ENCODE measurements at regions not wholly inside any gene's neighbourhood (a gene's known extent, or its start where the extent isn't known, plus 50 kb on each side); places are given as distances from the start of the nearest gene placed in this dataset.

DNA sequence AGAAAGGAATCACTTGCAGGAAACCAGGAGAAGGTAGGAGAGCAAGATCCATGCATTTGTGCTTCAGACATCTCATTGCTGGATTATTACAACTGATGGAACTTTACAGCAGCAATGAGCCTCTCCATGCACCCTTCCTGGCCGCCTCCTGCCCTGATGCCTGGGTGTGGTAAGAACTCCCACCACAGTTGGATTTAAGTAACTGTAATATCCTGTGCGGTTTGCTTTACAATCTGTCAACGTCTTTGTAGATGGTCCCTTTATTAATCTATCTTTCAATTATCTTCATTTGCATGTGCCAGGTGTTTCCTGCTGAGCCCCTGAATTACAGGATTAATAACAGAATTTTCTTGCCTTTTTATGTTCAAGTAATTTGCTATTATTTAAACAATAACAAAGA is 1300.5 kb upstream of the TMEM132C start:
- TF ChIP-seq, protein P1, sequence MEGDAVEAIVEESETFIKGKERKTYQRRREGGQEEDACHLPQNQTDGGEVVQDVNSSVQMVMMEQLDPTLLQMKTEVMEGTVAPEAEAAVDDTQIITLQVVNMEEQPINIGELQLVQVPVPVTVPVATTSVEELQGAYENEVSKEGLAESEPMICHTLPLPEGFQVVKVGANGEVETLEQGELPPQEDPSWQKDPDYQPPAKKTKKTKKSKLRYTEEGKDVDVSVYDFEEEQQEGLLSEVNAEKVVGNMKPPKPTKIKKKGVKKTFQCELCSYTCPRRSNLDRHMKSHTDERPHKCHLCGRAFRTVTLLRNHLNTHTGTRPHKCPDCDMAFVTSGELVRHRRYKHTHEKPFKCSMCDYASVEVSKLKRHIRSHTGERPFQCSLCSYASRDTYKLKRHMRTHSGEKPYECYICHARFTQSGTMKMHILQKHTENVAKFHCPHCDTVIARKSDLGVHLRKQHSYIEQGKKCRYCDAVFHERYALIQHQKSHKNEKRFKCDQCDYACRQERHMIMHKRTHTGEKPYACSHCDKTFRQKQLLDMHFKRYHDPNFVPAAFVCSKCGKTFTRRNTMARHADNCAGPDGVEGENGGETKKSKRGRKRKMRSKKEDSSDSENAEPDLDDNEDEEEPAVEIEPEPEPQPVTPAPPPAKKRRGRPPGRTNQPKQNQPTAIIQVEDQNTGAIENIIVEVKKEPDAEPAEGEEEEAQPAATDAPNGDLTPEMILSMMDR (IDR thresholded peaks at IDR 0.05; ENCODE audit: insufficient read depth, low read length): no peak
- TF ChIP-seq POLR2AphosphoS5 (IDR thresholded peaks at IDR 0.05; ENCODE audit: low read depth): no peak

Measured in HL-60 (cell line).